Trophoblast cell (in vitro differentiated cells and primary cell): ENCODE measurements at regions not wholly inside any gene's neighbourhood (a gene's known extent, or its start where the extent isn't known, plus 50 kb on each side); places are given as distances from the start of the nearest gene placed in this dataset.
A peak's percentile ranks its signal among the peaks of the same experiment; 100 is the strongest.

ENCODE experiments used
- DNase-seq, 2 donors: peaks; one replicate each; pipeline ENCODE4 v3.0.0-alpha.2; 2016
- H2AFZ ChIP-seq: 2 replicates; pipeline ENCODE4 v1.6.1; 2013; ENCODE audit warnings: low read length, moderate library complexity, mild to moderate bottlenecking; ENCODE audit not compliant: insufficient read depth, poor library complexity
- H2AK5ac ChIP-seq: 2 replicates; pipeline ENCODE4 v1.6.1; 2013; ENCODE audit warnings: mild to moderate bottlenecking, low read length
- H2BK120ac ChIP-seq: 2 replicates; pipeline ENCODE4 v1.6.1; 2013; ENCODE audit warnings: low read length, mild to moderate bottlenecking, moderate library complexity; ENCODE audit not compliant: insufficient read depth, poor library complexity
- H2BK12ac ChIP-seq: 2 replicates; pipeline ENCODE4 v1.6.1; 2013; ENCODE audit warnings: mild to moderate bottlenecking, low read length, moderate library complexity
- H2BK5ac ChIP-seq: 2 replicates; pipeline ENCODE4 v1.6.1; 2013; ENCODE audit warnings: low read length, low read depth, moderate library complexity, mild to moderate bottlenecking; ENCODE audit not compliant: poor library complexity
- H3K14ac ChIP-seq: 2 replicates; pipeline ENCODE4 v1.6.1; 2013; ENCODE audit warnings: mild to moderate bottlenecking, low read length
- H3K18ac ChIP-seq: 2 replicates; pipeline ENCODE4 v1.6.1; 2013; ENCODE audit warnings: mild to moderate bottlenecking, low read length
- H3K23ac ChIP-seq: 2 replicates; pipeline ENCODE4 v1.6.1; 2013; ENCODE audit warnings: low read length
- H3K27ac ChIP-seq: 2 replicates; pipeline ENCODE4 v1.5.1; 2013; ENCODE audit warnings: low read depth, mild to moderate bottlenecking, inconsistent platforms, low read length, moderate library complexity
- H3K27me3 ChIP-seq: 2 replicates; pipeline ENCODE4 v1.6.1; 2013; ENCODE audit warnings: inconsistent platforms, mild to moderate bottlenecking, low read length, moderate library complexity; ENCODE audit not compliant: insufficient read depth
- H3K36me3 ChIP-seq, 2 experiments: 1 replicate in 1 of 2; 2 replicates in 1 of 2; pipeline ENCODE4 v1.6.1; 2013; ENCODE audit warnings: low read length in 2 of 2, mild to moderate bottlenecking in 2 of 2, moderate library complexity in 1 of 2; ENCODE audit not compliant: insufficient read depth in 2 of 2, control insufficient read depth in 1 of 2
- H3K4ac ChIP-seq: 2 replicates; pipeline ENCODE4 v1.6.1; 2013; ENCODE audit warnings: low read depth, mild to moderate bottlenecking, low read length, moderate library complexity
- H3K4me1 ChIP-seq, 2 experiments: 1 replicate in 1 of 2; 2 replicates in 1 of 2; pipeline ENCODE4 v1.6.1; 2013; ENCODE audit warnings: low read length in 2 of 2, mild to moderate bottlenecking in 2 of 2, moderate library complexity in 1 of 2; ENCODE audit not compliant: insufficient read depth in 2 of 2, control insufficient read depth in 1 of 2
- H3K4me2 ChIP-seq: 2 replicates; pipeline ENCODE4 v1.6.1; 2013; ENCODE audit warnings: inconsistent platforms, mild to moderate bottlenecking, low read length, moderate library complexity
- H3K4me3 ChIP-seq: 2 replicates; pipeline ENCODE4 v1.5.1; 2013; ENCODE audit warnings: mild to moderate bottlenecking, low read depth, low read length, inconsistent platforms
- H3K79me1 ChIP-seq: one replicate; pipeline ENCODE4 v1.6.1; 2013; ENCODE audit warnings: low read length
- H3K79me2 ChIP-seq: 2 replicates; pipeline ENCODE4 v1.6.1; 2013; ENCODE audit warnings: low read length, mild to moderate bottlenecking; ENCODE audit not compliant: control insufficient read depth, insufficient read depth, poor library complexity
- H3K9ac ChIP-seq: 2 replicates; pipeline ENCODE4 v1.6.1; 2013; ENCODE audit warnings: mild to moderate bottlenecking, low read length
- H3K9me3 ChIP-seq: 2 replicates; pipeline ENCODE4 v1.6.1; 2013; ENCODE audit warnings: low read depth, mild to moderate bottlenecking, control low read depth, inconsistent platforms, low read length; ENCODE audit not compliant: insufficient read depth
- H4K12ac ChIP-seq: 2 replicates; pipeline ENCODE4 v1.6.1; 2013; ENCODE audit warnings: low read depth, mild to moderate bottlenecking, low read length, moderate library complexity
- H4K8ac ChIP-seq: 2 replicates; pipeline ENCODE4 v1.6.1; 2013; ENCODE audit warnings: low read depth, mild to moderate bottlenecking, low read length, moderate library complexity
- H4K91ac ChIP-seq: one replicate; pipeline ENCODE4 v1.6.1; 2013; ENCODE audit warnings: low read depth, mild to moderate bottlenecking, low read length, moderate library complexity
- WGBS: extraction: QIAGEN DNeasy Blood & Tissue Kit; methylation state at CpG from one replicate; pipeline ENCODE4 v1.1.7; 2013; ENCODE audit warnings: missing lambda C conversion rate; ENCODE audit not compliant: insufficient read length, insufficient coverage; ENCODE audit errors: extremely low coverage; 5-methylcytosine and 5-hydroxymethylcytosine counted together

DNA sequence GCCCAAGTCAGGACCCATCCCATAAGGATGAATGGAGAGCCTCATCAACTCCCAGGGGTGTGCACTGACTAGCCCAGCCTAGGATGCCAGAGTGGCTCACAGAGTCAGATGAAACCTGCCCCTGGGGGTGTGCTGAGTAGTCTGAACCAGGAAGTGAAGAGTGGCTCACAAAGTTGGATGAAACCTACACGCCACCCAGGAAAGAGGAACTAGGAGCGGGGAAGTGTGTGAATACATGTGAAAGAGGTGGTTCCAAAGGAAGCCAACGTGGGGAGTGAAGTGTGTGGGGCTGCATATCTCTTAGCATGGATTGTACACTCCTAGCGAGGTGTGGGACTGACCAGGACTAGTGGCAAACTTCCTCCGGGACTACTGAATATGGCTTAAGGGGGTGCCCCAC, 902.1 kb upstream of the NDST4 start:
- no CpG with 5 or more reads among the region's 5 CpGs for WGBS
- Histone ChIP-seq H3K4me2 (no peak overlapping the region), H3K14ac (no peak overlapping the region), H2BK5ac (no peak overlapping the region), H2AK5ac (no peak overlapping the region), H2BK12ac (no peak overlapping the region), H3K9me3 (peaks cover 13% of the 10 kb centered on the region), H4K12ac (no peak overlapping the region), H3K79me2 (no peaks in the 10 kb centered on the region), H3K36me3 (peaks cover 4% of the 10 kb centered on the region in 2 experiments), H3K27me3 (peaks cover 2% of the 10 kb centered on the region), H3K9ac (no peak overlapping the region), H4K91ac (no peak overlapping the region), H2AFZ (no peak overlapping the region), H3K79me1 (no peaks in the 10 kb centered on the region), H3K27ac (peak overlapping the region; percentile 19), H3K23ac (no peak overlapping the region), H3K4ac (no peak overlapping the region), H3K4me3 (no peak overlapping the region), H3K18ac (no peak overlapping the region), H4K8ac (no peak overlapping the region), H2BK120ac (no peak overlapping the region), H3K4me1 (no peaks in the 10 kb centered on the region)
- DNase-seq: no peak

- WGBS: no CpG with 5 or more reads among the region's 1 CpG
- no peak overlapping the region for H3K18ac ChIP-seq
- H4K91ac ChIP-seq: no peak overlapping the region
- H3K27ac ChIP-seq: no peak overlapping the region
- no peak overlapping the region for H3K9ac ChIP-seq
- H2AFZ ChIP-seq: no peak overlapping the region
- no peaks in the 10 kb centered on the region for H3K4me1 ChIP-seq
- H2BK120ac ChIP-seq: no peak overlapping the region
- no peak overlapping the region for H4K8ac ChIP-seq
- H2AK5ac ChIP-seq: no peak overlapping the region
- peaks cover 2% of the 10 kb centered on the region for H3K27me3 ChIP-seq
- no peak overlapping the region for H3K4me2 ChIP-seq
- no peaks in the 10 kb centered on the region for H3K79me1 ChIP-seq
- no peak overlapping the region for H3K14ac ChIP-seq
- H4K12ac ChIP-seq: no peak overlapping the region
- H2BK12ac ChIP-seq: no peak overlapping the region
- H3K79me2 ChIP-seq: no peaks in the 10 kb centered on the region
- no peak overlapping the region for H3K23ac ChIP-seq
- no peak overlapping the region for H2BK5ac ChIP-seq
- DNase-seq: no peak
- H3K9me3 ChIP-seq: peaks cover 13% of the 10 kb centered on the region
- no peak overlapping the region for H3K4ac ChIP-seq
- peaks cover 4% of the 10 kb centered on the region in 2 experiments for H3K36me3 ChIP-seq
- H3K4me3 ChIP-seq: no peak overlapping the region
These were observed 901.6 kb upstream of the NDST4 start for GRCh38 chr4:116015062-116015461.

DNA sequence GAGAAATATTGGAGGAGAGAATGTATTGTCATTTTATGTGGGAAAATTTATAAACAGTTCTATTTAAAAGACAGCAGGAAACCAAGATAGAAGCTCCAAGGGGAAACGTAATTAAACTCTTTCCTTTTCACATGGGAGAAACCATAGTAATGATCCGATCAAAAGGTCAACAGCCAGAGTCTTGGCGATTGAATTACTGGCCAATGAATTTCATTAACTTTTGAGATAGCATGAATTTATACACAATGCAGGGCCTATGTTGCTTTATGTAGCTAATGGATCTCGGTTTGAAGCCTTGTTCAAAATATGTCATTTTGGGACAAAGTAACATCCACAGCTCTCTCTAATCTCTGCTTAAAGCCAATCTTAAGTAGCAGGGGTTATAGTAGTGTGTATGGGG, 897.5 kb upstream of the NDST4 start:
- Histone ChIP-seq H4K8ac (no peak overlapping the region), H3K27me3 (no peaks in the 10 kb centered on the region), H3K9ac (no peak overlapping the region), H3K9me3 (peaks cover 8% of the 10 kb centered on the region), H3K4me1 (no peaks in the 10 kb centered on the region), H2AK5ac (no peak overlapping the region), H2BK12ac (no peak overlapping the region), H3K18ac (no peak overlapping the region), H3K4me3 (no peak overlapping the region), H3K4me2 (no peak overlapping the region), H4K91ac (no peak overlapping the region), H3K14ac (no peak overlapping the region), H2AFZ (no peak overlapping the region), H3K36me3 (peaks cover 4% of the 10 kb centered on the region in 2 experiments), H3K27ac (no peak overlapping the region), H2BK120ac (no peak overlapping the region), H3K23ac (no peak overlapping the region), H4K12ac (no peak overlapping the region), H3K79me2 (no peaks in the 10 kb centered on the region), H2BK5ac (no peak overlapping the region), H3K79me1 (no peaks in the 10 kb centered on the region), H3K4ac (no peak overlapping the region)
- no CpG with 5 or more reads among the region's 4 CpGs for WGBS
- no peak for DNase-seq

GRCh38 chr4:116005806-116006088, 892.3 kb upstream of the NDST4 start:
- WGBS: no CpG with 5 or more reads among the region's 1 CpG
- Histone ChIP-seq H3K4me2 (no peak overlapping the region), H3K14ac (no peak overlapping the region)

More at GRCh38 chr4:116005806-116006088, 892.3 kb upstream of the NDST4 start:
- H3K36me3 ChIP-seq: no peaks in the 10 kb centered on the region
- no peak overlapping the region for H2AK5ac ChIP-seq
- H3K4me3 ChIP-seq: no peak overlapping the region
- no peaks in the 10 kb centered on the region for H3K4me1 ChIP-seq
- H3K79me2 ChIP-seq: no peaks in the 10 kb centered on the region
- H3K9me3 ChIP-seq: no peaks in the 10 kb centered on the region
- H3K79me1 ChIP-seq: no peaks in the 10 kb centered on the region
- no peaks in the 10 kb centered on the region for H3K27me3 ChIP-seq
- H3K27ac ChIP-seq: no peak overlapping the region
- no peak overlapping the region for H3K9ac ChIP-seq
- H3K18ac ChIP-seq: no peak overlapping the region
- H4K91ac ChIP-seq: no peak overlapping the region
- no peak overlapping the region for H4K12ac ChIP-seq
- H3K23ac ChIP-seq: no peak overlapping the region
- no peak overlapping the region for H2BK5ac ChIP-seq
- H2AFZ ChIP-seq: no peak overlapping the region
- DNase-seq: no peak
- H2BK120ac ChIP-seq: no peak overlapping the region
- no peak overlapping the region for H3K4ac ChIP-seq
- H2BK12ac ChIP-seq: no peak overlapping the region
- no peak overlapping the region for H4K8ac ChIP-seq
